ENCODE measurements at regions not wholly inside any gene's neighbourhood (a gene's known extent, or its start where the extent isn't known, plus 50 kb on each side); places are given as distances from the start of the nearest gene placed in this dataset.

DNA sequence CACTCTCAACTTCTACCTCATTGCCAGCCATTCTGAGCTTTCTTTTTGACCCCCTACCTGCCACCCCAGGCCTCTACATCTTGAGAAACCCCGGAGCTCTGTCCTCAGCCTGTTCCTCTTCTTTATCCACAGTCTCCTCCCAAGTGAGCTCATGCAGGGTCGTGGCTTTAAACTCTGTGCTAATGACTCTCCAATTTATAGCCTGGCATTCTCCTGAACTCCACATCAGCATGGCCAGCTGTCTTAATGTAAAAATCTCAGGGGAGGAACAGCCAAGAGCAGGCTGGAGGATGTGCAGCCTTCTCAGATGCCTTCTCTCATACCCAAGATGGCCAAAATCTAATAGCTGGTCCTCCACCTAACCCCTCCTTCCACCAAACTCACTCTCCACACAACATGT, 84.2 kb downstream of the CCDC185 start:
- Histone ChIP-seq H3K9me2 (replicated peaks; ENCODE audit: low read depth, low read length) (no peaks in the 10 kb centered on the region), H4K20me1 (ENCODE audit: insufficient read depth, low read length, poor library complexity, severe bottlenecking) (no peaks in the 10 kb centered on the region)
- TF ChIP-seq, protein P1, sequence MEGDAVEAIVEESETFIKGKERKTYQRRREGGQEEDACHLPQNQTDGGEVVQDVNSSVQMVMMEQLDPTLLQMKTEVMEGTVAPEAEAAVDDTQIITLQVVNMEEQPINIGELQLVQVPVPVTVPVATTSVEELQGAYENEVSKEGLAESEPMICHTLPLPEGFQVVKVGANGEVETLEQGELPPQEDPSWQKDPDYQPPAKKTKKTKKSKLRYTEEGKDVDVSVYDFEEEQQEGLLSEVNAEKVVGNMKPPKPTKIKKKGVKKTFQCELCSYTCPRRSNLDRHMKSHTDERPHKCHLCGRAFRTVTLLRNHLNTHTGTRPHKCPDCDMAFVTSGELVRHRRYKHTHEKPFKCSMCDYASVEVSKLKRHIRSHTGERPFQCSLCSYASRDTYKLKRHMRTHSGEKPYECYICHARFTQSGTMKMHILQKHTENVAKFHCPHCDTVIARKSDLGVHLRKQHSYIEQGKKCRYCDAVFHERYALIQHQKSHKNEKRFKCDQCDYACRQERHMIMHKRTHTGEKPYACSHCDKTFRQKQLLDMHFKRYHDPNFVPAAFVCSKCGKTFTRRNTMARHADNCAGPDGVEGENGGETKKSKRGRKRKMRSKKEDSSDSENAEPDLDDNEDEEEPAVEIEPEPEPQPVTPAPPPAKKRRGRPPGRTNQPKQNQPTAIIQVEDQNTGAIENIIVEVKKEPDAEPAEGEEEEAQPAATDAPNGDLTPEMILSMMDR (conservative IDR thresholded peaks at IDR 0.05; ENCODE audit: low read length), result no peak

DNA sequence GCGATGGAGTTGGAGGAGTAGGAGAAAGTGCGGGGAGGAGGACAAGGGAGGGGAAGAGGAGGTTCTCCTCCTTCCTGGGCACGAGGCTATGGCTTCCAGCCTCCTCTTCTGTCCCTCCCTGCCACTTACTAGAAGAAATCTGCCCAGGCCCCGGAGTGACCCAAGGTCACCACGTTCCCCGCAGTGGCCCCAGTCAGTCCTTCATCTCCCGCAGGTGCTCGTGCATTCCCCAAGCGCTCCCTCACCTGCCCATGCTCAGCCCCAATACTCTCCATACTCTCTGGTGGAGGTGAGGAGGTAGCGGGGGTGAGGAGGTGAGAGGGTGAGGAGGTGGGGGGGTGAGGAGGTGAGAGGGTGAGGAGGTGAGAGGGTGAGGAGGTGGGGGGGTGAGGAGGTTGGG, 85.4 kb downstream of the CCDC185 start:
- H3K36me3 ChIP-seq (ENCODE audit: insufficient read depth, low read length), result no peaks in the 10 kb centered on the region
- no peak for TF ChIP-seq EZH2phosphoT487 (IDR thresholded peaks at IDR 0.05; ENCODE audit: borderline replicate concordance)
- TF ChIP-seq, protein P1 (conservative IDR thresholded peaks at IDR 0.05; ENCODE audit: low read length), result no peak
- H3F3A ChIP-seq (ENCODE audit: low read depth), result no peaks in the 10 kb centered on the region
- H3K4me1 ChIP-seq (ENCODE audit: insufficient read depth, low read length, poor library complexity, severe bottlenecking), result no peaks in the 10 kb centered on the region
- no peak overlapping the region for H3K4me3 ChIP-seq (ENCODE audit: low read length, poor library complexity, severe bottlenecking)
- no peaks in the 10 kb centered on the region for H3K9me2 ChIP-seq (replicated peaks; ENCODE audit: low read depth, low read length)
- H3K27me3 ChIP-seq (ENCODE audit: insufficient read depth, low read length, poor library complexity, severe bottlenecking), result no peaks in the 10 kb centered on the region
- H3K9me3 ChIP-seq (ENCODE audit: insufficient read depth, low read depth, low read length), result no peaks in the 10 kb centered on the region
- no peaks in the 10 kb centered on the region for H4K20me1 ChIP-seq (ENCODE audit: insufficient read depth, low read length, poor library complexity, severe bottlenecking)
- no peak overlapping the region for H3K4me2 ChIP-seq (ENCODE audit: low read depth, low read length, poor library complexity, severe bottlenecking)
- H3K9ac ChIP-seq (ENCODE audit: low read depth, low read length, poor library complexity, severe bottlenecking), result no peak overlapping the region
- H3K79me2 ChIP-seq (ENCODE audit: insufficient read depth, low read length), result no peaks in the 10 kb centered on the region
- H2AFZ ChIP-seq (ENCODE audit: low read length), result no peak overlapping the region

More for the DNA sequence above, 84.2 kb downstream of the CCDC185 start:
- H3K27me3 ChIP-seq (ENCODE audit: insufficient read depth, low read length, poor library complexity, severe bottlenecking), result no peaks in the 10 kb centered on the region
- H3K4me1 ChIP-seq (ENCODE audit: insufficient read depth, low read length, poor library complexity, severe bottlenecking), result no peaks in the 10 kb centered on the region
- no peaks in the 10 kb centered on the region for H3K9me3 ChIP-seq (ENCODE audit: insufficient read depth, low read depth, low read length)
- H3K4me3 ChIP-seq (ENCODE audit: low read length, poor library complexity, severe bottlenecking), result no peak overlapping the region
- H3F3A ChIP-seq (ENCODE audit: low read depth), result no peaks in the 10 kb centered on the region
- H3K79me2 ChIP-seq (ENCODE audit: insufficient read depth, low read length), result no peaks in the 10 kb centered on the region
- H2AFZ ChIP-seq (ENCODE audit: low read length), result no peak overlapping the region
- H3K4me2 ChIP-seq (ENCODE audit: low read depth, low read length, poor library complexity, severe bottlenecking), result no peak overlapping the region
- H3K9ac ChIP-seq (ENCODE audit: low read depth, low read length, poor library complexity, severe bottlenecking), result no peak overlapping the region
- H3K36me3 ChIP-seq (ENCODE audit: insufficient read depth, low read length), result no peaks in the 10 kb centered on the region

DNA sequence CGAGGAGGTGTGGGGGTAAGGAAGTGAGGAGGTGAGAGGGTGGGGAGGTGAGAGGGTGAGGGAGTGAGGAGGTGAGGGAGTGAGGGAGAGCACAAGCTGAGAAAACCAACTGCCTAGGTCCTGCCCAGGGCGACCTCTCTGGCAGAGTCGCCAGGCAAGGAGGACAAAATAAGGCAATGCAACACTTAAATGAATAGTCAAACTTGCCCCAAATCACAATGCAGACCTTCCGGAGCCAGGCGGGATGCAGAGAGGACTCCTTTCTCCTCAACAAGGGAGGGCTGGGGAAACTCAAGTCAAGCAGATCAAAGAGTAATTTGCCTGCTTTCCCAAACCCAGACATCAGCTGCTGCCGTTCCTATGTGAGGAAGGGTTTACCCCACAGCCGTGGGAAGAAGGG, 86.0 kb downstream of the CCDC185 start:
- Histone ChIP-seq H3K27me3 (ENCODE audit: insufficient read depth, low read length, poor library complexity, severe bottlenecking) (no peaks in the 10 kb centered on the region), H3K4me1 (ENCODE audit: insufficient read depth, low read length, poor library complexity, severe bottlenecking) (no peaks in the 10 kb centered on the region), H3F3A (ENCODE audit: low read depth) (no peaks in the 10 kb centered on the region), H3K9me3 (ENCODE audit: insufficient read depth, low read depth, low read length) (no peaks in the 10 kb centered on the region), H3K4me2 (ENCODE audit: low read depth, low read length, poor library complexity, severe bottlenecking) (no peak overlapping the region), H3K9me2 (replicated peaks; ENCODE audit: low read depth, low read length) (no peaks in the 10 kb centered on the region), H3K79me2 (ENCODE audit: insufficient read depth, low read length) (no peaks in the 10 kb centered on the region), H4K20me1 (ENCODE audit: insufficient read depth, low read length, poor library complexity, severe bottlenecking) (no peaks in the 10 kb centered on the region), H3K36me3 (ENCODE audit: insufficient read depth, low read length) (no peaks in the 10 kb centered on the region), H3K4me3 (ENCODE audit: low read length, poor library complexity, severe bottlenecking) (no peak overlapping the region), H3K9ac (ENCODE audit: low read depth, low read length, poor library complexity, severe bottlenecking) (no peak overlapping the region), H2AFZ (ENCODE audit: low read length) (no peak overlapping the region)
- TF ChIP-seq EZH2phosphoT487 (IDR thresholded peaks at IDR 0.05; ENCODE audit: borderline replicate concordance), result no peak

DNA sequence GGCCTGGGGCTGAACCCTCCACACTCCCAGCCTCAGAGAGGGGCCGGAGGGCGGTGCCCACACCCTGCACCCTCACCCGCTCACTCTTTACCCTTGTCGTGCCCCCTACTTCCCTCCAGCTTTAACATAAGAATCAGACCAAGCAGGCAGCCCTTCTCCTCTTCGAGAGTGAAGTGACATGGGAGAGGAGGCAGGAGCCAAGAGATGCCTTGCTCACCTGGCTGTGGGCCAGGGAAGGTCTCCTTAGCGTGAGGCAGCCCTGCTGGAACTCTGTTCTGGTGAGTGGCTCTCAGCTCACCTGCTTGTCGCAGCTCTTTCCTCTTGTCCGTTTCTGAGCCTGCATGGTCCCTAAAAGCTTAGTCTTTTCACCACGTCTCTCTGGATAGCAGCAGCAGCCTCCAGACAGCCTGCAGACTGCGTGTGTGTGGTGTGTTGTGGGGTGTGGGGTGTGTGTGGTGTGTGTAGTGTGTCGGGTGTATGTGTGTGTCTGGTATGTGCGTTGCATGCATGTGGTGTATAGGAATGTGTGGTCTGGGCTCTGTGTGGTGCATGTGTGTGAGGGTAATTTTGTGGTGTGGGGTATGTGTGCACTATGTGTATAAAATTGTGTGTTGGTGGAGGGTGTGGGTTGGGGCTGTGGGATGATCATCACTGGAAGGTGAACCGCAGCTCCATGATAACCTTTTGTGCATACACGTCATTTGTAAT, 86.7 kb downstream of the CCDC185 start:
- H3F3A ChIP-seq (ENCODE audit: low read depth), result no peaks in the 10 kb centered on the region
- no peak for TF ChIP-seq EZH2phosphoT487 (IDR thresholded peaks at IDR 0.05; ENCODE audit: borderline replicate concordance)
- TF ChIP-seq, protein P1 (conservative IDR thresholded peaks at IDR 0.05; ENCODE audit: low read length), result no peak
- H3K9ac ChIP-seq (ENCODE audit: low read depth, low read length, poor library complexity, severe bottlenecking), result no peak overlapping the region
- H3K4me1 ChIP-seq (ENCODE audit: insufficient read depth, low read length, poor library complexity, severe bottlenecking), result no peaks in the 10 kb centered on the region
- H3K9me2 ChIP-seq (replicated peaks; ENCODE audit: low read depth, low read length), result no peaks in the 10 kb centered on the region
- H3K4me3 ChIP-seq (ENCODE audit: low read length, poor library complexity, severe bottlenecking), result no peak overlapping the region
- no peaks in the 10 kb centered on the region for H4K20me1 ChIP-seq (ENCODE audit: insufficient read depth, low read length, poor library complexity, severe bottlenecking)
- H3K36me3 ChIP-seq (ENCODE audit: insufficient read depth, low read length), result no peaks in the 10 kb centered on the region
- no peaks in the 10 kb centered on the region for H3K79me2 ChIP-seq (ENCODE audit: insufficient read depth, low read length)
- H3K4me2 ChIP-seq (ENCODE audit: low read depth, low read length, poor library complexity, severe bottlenecking), result no peak overlapping the region
- H3K9me3 ChIP-seq (ENCODE audit: insufficient read depth, low read depth, low read length), result no peaks in the 10 kb centered on the region
- no peaks in the 10 kb centered on the region for H3K27me3 ChIP-seq (ENCODE audit: insufficient read depth, low read length, poor library complexity, severe bottlenecking)
- H2AFZ ChIP-seq (ENCODE audit: low read length), result no peak overlapping the region

Data from Loucy (cell line).